Stimulated activated CD4-positive, alpha-beta T cell treated with anti-CD3 and anti-CD28 coated beads, Interleukin-12 subunit alpha, Interleukin-12 subunit beta, amount 100 ng/mL, for 4 hours (primary cell): ENCODE measurements at regions not wholly inside any gene's neighbourhood (a gene's known extent, or its start where the extent isn't known, plus 50 kb on each side); places are given as distances from the start of the nearest gene placed in this dataset.
"Not testable (repeated sequence)": the region's sequence is repeated elsewhere in the genome, so short reads cannot be mapped to it uniquely, and the experiment has no call there.

Experiments
- DNase-seq: peaks from one replicate; pipeline ENCODE4 v3.0.0-alpha.2; 2020

DNA sequence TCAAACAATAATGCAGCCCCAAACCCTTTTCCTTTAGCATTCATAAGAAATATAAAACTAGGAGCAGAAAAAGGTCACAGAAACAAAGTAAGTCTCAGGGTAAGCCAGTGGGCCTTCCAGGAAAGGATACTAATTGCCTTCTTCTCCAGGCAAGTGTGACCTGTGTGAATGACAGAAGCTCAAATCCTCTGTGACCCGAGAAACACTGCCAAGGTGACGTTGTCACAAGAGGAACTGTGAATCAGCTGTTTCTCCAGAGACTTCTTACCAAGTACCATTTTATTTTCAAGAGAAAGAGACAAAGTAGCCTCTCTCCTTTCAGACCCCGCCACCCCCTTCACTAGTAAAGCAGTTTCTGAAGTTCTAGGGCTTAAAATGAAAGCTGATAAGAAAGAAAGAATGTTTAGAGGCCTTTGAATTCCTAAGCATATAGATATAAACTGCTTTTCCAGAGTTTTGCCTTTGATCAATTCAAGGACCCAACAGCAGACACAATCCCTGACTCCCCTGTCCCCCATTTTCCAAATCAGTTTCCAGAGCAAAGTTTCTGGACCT, 155.6 kb downstream of the NUF2 start:
- DNase-seq = no peak

DNA sequence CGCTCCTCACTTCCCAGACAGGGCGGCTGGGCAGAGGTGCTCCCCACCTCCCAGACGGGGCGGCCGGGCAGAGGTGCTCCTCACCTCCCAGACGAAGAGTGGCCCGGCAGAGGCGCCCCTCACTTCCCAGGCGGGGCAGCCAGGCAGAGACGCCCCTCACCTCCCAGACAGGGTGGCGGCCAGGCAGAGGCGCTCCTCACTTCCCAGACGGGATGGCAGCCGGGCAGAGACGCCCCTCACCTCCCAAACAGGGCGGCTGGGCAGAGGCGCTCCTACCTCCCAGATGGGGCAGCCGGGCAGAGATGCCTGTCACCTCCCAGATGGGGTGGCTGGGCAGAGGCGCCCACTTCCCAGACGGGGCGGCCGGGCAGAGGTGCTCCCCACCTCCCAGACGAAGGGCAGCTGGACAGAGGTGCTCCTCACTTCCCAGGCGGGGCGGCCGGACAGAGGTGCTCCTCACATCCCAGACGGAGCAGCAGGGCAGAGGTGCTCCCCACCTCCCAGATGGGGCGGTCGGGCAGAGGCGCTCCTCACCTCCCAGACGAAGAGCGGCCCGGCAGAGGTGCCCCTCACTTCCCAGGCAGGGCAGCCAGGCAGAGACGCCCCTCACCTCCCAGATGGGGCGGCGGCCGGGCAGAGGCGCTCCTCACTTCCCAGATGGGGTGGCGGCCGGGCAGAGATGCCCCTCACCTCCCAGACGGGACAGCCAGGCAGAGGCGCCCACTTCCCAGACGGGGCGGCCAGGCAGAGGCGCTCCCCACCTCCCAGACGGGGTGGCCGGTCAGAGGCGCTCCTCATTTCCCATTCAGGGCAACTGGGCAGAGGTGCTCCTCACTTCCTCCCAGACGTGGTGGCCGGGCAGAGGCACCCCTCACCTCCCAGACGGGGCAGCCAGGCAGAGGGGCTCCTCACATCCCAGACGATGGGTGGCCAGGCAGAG, 176.9 kb downstream of the NUF2 start:
- DNase-seq = not testable (repeated sequence)

DNA sequence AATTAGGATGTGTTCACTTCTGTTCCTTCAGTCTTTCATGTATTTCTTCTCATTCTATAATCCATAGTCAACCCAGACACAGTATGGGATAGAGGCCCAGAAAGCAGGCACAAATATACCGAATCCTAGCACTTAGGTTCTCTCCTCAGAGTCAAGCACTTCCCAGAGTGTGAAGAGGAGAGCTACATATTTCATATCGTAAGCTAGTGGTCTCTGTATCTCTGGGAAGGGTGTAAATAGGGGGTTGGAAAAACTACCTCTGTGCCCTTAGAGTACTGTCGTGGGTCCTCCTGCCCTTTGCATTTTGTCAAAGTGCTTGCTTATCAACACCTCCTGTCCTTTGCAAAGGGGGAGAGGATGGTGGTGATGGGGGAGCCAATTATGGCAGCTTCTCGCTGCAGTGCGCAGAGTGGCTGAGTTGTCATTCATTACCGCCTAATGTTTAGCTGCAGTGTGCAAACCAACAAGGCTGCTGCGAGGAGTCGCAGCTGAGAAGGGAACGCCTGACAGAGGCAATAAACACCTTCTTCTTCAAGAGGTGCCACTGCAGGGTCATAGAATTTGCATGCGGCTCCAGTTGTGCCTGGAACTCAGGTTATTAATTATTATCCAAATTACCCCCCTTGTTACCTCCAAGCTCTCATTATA, 182.7 kb downstream of the NUF2 start:
- no peak for DNase-seq

DNA sequence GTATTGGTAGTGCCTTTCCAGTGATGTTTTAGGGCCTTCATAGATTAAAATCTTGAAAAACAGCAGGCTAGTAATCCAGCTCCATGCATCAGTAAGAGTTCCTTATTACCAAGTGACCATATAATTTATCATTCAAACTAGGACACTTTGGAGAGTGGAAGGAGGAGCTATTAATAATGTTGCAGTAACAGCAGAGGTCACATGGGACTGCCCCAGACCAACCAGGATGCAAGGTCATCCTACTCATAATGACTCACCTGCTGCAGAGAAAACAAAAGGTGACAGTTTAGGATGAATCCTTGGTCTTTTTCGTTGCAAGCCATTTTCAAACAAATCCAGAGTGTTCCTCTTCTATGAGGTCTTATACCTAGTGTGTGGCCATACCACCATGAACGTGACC, 187.4 kb downstream of the NUF2 start:
- no peak for DNase-seq

DNA sequence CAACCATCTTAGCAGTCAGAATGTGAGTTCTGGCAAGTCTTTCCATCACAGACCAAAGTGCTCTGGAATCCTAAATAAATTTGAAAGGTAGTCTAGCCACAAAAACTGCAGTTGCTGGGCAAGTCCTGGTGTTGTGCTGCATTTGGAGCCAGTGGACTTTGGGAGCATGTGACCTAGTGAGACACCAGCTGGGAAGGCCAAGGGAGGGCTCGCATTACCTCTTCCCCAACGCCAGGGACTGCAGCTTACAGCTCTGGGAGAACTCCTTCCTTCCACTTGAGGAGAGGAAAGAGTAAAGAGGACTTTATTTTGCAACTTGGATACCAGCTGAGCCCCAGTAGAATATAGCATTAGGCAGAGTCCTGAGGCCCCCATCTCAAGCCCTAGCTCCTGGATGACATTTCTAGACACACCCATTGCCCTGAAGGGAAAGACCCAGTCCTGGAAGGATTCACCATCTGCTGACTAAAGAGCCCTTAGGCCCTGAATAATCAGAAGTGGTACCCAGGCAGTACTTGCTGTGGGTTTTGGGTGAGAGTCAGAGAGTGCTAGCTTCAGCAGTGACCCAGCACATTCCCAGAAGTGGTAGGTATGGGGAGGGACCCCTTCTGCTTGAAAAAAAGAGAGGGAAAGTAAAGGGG, 190.7 kb downstream of the NUF2 start:
- DNase-seq = no peak

DNA sequence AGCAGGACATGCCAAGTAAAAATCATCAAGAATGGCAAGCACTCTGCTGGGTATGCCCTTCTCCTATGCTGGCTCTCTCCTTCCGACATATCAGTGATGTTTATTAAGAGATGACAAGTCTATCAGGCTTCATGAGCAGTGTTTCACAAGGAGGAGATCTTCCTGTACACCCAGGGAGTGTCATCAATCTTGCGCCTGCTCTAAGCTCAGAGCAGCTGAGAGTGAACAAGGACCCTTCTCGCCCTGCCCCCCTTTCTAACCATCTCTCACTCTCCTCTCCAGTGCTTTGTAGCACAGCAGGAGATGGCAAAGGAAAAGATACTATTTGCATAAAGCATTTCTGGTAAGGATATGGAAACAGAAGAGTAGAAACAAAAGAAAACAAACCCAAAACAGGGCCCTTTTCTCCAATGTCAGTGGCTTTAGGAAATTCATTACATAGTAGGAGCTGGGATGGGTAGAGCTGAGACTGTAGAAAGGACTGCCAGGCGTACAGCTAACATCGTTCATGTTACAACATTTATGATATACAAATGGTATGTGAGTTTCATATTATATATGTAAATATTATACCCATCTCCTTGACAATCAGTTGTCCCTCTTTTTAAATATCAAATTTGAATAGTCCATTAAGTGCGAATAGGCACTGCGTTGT, 201.7 kb downstream of the NUF2 start:
- no peak for DNase-seq

DNA sequence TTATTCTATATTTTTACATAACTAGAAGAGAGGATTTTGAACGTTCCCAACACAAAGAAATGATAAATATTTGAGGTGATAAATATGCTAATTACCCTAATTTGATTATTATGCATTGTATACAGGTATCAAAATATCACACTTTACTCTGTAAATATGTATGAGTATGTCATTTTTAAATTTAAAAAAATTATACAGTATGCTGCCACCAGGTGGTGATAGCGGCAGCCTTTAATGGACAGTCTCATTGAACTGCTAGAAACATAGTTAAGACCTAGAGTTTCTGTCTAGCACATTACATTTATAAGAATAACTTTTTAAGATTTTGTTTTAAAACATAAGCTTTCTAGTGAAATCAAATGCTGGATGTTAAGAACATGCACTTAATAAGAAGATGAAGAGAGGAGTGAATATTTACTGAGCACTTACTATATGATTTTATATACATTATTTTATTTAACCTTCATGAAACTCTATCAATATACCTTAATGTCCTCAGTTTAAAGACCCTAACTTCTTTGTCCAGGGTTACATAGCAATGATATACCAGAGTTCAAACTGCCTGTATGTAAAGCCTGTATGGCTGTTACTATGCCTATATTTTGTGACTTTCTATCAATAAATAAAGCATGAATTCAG, 207.1 kb downstream of the NUF2 start:
- no peak for DNase-seq

DNA sequence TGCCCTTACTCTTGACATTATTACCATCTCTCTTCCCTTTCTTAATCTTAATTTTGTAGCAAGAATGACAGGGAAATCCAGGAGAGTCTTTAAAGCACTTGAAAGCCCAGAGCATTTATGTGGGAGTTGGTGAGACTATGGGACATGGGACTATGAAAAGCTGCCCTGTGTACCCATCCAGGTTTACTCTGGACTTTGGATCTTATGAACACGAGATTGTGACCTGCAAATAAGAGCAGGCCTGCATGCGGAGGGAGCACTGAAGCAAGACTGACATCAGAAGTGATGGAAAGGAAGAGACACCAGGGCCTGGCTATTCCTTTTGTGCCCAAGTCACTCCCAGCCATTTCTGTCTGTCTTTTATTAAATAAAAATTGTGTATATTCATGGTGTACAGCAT, 209.6 kb downstream of the NUF2 start:
- DNase-seq = no peak

DNA sequence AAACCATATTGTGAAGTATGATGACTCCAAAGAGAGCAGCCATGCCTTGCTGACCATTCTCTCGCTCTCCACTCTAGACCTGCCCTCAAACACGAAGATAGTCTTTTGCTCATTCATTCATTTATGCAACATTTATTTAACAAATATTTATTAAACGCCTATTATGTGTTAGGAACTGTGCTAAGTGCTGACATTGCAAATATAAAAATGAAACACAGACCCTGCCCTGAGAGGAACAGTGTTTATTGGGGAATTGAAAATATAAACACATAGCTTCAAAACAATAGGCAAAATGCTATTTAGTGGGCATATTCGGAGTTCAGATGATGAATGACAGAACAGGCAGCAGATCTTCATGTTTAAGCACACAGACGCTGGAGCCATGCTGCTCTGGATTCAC, 213.6 kb downstream of the NUF2 start:
- DNase-seq = no peak

DNA sequence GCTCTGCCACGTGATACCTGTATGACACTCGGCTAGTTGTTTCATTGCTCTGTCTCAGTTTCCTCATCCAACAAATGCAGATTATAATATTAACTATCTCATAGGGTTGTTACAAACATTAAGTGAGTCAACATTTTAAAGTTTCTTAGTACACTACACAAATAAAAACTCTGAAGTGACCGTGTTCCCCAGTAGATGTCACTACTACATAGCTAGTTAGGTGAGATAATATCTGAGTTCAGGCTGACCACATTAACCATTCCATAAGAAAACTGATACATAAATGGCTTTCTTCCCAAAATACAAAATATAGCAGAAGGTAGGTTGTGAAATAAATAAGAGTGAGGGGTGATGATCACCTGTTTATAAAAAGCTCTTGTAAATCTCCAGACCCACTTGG, 214.1 kb downstream of the NUF2 start:
- DNase-seq = no peak

DNA sequence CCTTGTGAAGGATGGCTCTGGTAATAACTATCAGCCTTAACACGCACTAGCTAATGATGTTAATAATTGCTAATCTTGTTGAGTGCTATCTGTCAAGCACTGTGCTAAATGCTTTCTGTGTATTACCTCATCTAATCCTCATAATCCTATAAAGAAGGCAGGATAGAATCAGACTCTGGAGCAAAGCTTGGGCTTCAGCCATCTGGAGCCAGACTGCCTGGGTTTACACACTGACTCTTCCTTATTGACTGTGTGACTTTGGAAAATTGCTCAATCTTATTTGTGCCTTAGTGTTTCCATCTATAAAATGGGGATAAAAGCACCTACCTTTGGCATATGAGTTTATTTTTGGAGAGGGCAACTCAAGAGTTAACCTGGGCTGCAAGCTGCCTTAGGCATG, 216.1 kb downstream of the NUF2 start:
- DNase-seq = no peak

DNA sequence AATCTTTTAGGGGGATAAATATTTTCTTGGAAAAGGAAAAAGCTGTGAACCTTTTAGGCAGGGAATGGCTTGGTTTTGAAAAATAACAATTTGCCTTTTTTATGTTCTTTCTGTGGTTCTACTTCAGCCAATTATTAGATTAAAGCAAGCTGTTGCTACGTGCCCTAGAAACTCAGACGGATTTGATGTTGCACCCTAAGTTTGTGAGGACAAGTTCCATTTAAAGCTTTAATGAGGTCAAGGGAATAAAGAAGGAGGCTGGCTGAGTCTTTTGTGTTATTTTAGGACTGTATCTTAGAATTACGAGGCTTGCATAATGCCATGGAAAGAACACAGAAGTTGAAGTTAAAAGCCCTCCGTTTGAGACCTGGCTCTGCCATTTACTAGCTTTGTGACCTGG, 216.9 kb downstream of the NUF2 start:
- DNase-seq = no peak

DNA sequence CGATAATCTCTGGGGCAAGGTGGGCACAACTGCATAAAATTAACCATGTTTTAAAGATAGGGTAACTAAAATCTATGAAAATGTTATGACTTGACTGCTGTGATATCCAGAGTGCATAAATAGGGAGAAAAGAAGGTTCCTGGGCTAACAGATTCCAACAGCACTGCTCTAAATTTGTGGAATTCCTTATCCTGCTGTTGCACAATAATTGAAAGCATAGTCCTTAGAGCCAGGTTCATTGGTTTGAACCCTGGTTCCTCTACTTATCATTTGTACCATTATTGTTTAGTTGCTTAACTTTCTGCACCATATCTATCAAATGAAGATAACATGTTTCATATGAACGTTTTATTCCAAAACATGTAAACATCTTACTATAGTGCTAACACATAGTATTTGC, 219.0 kb downstream of the NUF2 start:
- no peak for DNase-seq

DNA sequence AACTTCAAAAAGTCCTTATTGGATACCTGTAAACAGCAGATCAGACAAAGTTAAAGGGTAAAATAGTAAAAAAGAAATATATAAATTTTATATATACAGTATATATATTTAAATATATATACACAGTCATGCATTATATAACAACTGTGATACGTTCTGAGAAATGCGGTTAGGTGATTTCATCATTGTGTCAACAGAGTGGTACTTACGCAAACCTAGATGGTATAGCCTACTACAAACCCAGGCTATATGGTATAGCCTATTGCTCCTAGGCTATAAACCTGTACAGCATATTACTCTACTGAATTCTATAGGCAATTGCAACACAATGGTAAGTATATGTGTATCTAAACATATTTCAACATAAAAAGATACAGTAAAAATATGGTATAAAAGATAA, 222.7 kb downstream of the NUF2 start:
- DNase-seq = no peak

DNA sequence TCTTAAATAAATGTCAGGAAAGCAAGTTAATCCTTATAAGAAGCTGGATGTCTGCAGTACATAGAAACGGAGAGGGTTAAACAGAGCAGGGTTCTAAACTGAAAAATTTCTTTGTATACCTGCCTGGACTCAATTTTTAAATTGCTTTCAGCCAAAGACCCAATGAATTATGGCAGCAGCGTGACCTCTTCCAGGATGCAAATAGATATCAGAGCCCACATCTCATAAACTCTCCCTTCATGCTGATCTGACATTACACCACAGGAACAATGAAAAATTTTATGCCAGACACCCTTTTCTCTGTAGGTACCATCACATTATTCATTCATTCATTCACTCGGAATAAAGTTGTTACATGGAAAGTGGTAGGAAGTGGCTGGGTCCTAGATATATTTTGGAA, 236.4 kb downstream of the NUF2 start:
- no peak for DNase-seq

DNA sequence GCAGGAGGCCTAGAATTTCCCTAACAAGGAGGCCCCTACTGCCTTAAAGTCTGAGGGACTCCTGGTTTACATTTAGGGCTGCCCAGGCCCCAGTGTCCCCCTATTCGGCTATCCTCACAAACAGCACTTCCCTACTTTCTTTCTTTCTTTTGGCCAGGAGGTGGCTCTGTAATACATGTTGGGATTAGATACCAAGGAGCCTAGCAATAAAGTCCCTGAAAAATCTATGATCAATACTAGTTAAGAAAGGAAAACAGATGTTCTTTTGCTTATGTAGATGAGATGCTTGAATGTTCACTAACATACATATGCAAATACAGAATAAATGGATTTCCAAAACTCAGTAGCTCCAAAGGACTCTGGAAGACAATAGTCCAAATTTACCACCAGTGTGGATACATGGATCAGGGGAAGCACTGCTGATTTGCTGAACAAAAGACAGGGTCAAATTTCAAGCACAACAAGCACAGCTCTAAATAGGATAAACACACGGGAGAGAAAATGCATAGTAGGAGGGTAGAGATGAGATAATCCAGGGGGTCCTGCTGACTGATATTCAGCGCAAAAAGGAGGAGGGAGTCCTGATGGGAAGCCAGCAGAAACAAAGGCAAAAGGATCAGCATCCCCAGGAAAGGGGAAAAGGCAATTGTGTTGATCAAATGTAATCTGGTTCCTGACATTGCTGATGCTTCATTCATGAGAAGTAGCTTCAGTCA, 240.0 kb downstream of the NUF2 start:
- no peak for DNase-seq

DNA sequence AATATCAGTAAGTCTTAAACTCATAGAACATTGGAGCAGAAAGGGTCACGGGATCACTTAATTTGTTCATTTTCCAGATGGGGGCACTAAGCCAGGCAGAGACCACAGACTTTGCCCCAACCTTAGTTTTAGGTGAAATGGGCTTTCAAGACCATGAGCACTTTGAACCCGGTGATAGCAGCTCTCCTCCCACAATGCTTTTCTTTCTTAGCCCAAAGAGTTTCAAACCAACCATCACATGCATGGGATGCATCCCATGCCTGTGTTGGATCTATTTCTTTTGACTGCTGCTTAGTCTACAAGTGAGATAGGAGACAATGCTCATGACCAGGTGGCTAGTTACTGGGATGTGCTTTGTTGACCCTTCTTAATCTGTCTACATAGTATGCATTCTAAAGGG, 240.6 kb downstream of the NUF2 start:
- no peak for DNase-seq

DNA sequence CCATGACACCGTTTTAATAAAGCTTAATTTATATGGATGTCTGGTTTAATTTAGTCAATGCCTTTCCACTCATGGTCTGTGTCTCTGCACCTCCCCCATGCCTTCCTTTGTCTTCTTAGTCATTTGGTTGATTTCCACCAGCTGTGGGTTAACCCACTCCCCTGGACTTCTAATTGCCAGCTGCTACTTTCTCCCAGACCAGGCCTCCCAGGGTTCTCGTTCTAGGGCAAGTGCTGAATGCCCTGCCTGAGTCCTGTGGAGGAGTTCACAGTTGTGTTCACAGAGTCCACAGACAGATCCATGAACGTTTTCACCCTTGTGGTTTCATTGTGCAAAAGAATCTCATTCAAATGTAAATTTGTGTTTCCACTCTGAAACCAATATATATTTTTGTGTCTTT, 243.4 kb downstream of the NUF2 start:
- DNase-seq = no peak

DNA sequence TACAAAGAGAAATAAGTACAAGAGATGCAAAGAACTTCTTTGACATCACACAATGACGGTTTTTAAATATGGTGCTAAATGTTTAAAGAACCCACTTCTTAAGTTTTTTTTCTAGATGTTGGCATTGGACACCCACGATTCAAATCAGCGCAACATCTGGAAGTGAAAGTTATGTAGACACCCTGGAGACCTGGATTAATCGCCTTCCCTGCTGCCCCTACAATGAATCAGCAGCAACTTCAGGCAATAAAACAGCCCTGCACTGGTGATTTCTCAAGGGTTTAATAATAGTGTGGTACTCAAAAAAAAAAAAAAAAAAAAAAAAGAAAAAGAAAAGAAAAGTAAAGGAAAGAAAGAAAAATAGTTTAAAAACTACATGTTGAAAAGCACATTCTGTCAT, 248.3 kb downstream of the NUF2 start:
- DNase-seq = no peak

DNA sequence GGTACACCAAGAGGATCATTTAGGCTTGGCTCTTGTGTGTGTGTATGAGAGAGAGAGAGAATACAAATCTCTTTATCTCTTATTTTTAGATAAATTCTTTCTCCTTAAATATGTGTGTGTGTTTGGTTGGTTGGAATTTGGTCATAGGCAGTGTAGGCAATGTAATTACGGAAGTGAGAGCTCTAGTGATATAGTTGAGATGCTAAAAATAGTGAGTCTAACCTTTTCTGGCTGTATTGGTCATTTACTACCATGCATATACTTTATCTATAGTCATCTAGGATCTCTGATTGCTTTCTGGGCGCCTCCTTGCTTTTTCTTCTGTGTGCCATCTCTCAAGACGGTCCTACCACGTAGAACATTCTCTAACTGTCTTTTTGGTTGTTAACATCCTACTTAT, 250.2 kb downstream of the NUF2 start:
- DNase-seq = no peak

DNA sequence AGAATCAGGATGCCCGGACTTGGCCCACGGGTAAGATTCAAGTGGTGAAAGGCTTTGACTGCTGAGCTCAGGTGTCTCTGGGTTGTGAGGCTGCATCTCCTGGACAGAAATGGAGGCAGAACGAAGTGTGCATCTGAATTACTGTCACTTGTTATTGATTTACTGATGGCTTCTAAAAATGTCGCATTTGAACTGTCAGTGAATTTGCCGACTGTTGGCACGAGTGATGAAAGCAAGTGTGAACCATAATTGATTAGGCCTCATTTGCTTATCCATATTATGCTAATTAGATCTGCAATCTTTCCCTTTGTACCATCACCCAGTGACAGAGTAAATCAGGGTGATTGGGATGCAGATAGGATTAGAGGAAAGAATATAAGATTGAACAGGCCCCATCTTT, 252.4 kb downstream of the NUF2 start:
- DNase-seq = no peak

DNA sequence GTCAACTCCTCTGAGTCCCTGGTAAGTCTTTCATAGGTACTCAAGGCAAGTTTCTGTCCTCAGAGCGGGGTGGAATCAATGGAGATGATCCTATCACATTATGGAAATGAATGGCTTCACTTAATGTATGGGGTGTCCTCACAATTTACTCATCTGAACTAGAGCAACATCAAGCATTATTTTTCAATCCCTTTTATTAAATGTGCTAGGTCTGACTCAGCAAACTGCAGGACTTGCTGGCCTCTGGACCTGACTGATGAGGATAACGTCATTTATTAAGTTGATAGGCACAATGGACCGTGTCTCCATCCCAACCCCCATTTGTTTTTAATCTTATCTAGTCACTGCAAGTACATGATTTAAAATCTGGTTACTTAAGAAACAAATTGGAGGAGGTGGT, 259.2 kb downstream of the NUF2 start:
- DNase-seq = no peak
